ENCODE measurements at regions not wholly inside any gene's neighbourhood (a gene's known extent, or its start where the extent isn't known, plus 50 kb on each side); places are given as distances from the start of the nearest gene placed in this dataset.

- no peak for TF ChIP-seq POLR2A (IDR thresholded peaks at IDR 0.05; ENCODE audit: low read depth, low read length)
- no peak for FAIRE-seq
- DNase-seq (ENCODE audit: insufficient read length, low spot score), result no peak
Observed at GRCh38 chr10:57880446-57881227, 387.1 kb downstream of the IPMK start.

- FAIRE-seq, result no peak
- DNase-seq (ENCODE audit: insufficient read length, low spot score), result no peak
- no peak for TF ChIP-seq POLR2A (IDR thresholded peaks at IDR 0.05; ENCODE audit: low read depth, low read length)
Observed at GRCh38 chr10:57874810-57875209, 392.9 kb downstream of the IPMK start.

DNA sequence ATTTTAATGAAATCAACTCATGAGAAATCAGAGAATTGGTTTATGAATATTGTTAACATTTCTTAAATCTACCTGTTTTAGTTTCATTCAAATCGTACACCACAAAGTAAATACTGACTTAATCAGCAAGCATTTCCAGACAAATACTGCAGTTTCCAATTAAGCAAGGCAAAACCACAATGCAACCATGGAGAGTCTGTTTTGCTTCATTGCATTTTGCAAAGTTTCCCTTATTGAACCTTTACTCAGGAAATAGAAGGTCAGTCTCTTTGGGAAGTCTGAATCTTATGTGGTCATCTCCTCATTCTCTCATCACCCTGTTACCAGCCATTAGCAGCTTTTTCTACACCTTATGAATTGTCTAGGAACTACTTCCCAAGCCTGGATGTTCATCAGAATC lies 400.5 kb downstream of the IPMK start:
- DNase-seq (ENCODE audit: insufficient read length, low spot score), result no peak
- FAIRE-seq, result no peak
- TF ChIP-seq POLR2A (IDR thresholded peaks at IDR 0.05; ENCODE audit: low read depth, low read length), result no peak

DNA sequence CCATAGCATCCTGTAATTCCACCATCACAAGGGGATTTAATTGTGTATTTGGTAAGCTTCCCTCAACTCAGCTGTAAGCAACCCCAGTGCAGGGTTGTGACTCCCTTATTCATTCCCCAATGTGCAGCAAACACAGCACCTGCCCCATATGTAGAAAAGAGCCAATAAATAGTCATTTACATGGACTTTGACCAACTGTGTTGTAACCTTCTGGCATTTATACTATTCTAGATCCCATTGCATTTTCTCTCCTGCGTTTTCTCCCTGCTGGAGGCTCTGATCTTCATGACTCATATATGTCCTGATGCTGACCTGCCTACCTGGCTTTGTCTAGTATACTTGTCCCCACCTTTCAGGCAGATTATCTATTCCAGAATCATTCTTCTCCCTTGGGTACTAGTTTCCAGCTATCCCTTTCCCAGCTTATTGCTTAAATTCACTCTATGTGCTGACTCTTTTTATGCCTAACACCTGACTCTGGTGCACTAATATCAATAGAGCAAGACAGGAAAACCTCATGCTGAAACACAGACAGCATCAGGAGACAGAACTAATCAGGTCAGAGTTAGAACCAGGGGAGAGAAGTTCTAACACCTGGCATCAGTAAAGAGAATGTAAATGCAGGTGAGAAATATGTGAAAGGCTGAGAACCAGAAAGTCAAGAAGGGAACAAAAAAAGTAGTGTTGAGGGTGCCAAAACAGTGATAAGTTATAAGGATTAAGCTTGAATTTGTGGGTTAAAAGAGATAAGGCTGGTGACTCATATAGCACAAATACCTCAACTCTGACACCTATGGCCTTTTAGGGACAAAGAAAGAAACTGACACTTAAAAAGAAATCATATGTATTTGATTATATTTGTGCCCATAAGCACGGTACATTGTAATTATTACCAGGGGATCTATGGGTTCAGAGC lies 402.7 kb downstream of the IPMK start:
- DNase-seq (ENCODE audit: insufficient read length, low spot score) (no peak), FAIRE-seq (no peak)
- TF ChIP-seq POLR2A (IDR thresholded peaks at IDR 0.05; ENCODE audit: low read depth, low read length), result no peak

DNA sequence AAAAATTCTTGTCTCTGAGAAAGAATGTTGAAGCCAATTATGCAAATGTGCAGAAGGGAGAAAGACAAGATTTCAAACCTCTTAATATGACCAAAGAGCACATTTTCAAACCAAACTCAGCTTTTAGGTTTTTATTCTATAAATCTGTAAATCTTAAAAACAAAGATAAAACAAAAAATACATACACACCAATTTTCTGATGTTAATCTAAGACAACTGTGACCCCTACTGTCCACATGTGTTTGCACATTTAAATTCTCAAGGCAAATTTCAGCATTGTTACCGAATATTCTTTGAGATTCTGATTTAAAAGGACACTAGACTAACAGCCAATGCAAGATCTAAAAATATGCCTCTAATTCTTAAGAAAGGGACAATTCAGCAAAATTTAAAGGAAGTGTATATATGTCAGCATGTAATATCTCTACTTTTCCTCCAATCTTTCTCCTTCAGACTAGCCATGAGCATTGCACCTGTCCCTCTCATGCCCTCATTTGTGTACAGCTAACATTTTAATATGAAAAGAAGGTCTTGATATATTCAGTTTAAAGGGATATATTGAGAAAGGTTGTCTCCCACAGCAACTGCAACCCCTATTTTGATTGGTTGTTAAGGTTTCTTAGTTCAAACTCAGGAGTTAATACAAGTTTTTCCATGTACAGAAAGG lies 417.9 kb downstream of the IPMK start:
- FAIRE-seq (peak; percentile 67), DNase-seq (ENCODE audit: insufficient read length, low spot score) (no peak)
- no peak for TF ChIP-seq POLR2A (IDR thresholded peaks at IDR 0.05; ENCODE audit: low read depth, low read length)

- TF ChIP-seq POLR2A (IDR thresholded peaks at IDR 0.05; ENCODE audit: low read depth, low read length), result no peak
- DNase-seq (ENCODE audit: insufficient read length, low spot score) (no peak), FAIRE-seq (no peak)
Observed at GRCh38 chr10:57846307-57847065, 421.2 kb downstream of the IPMK start.

DNA sequence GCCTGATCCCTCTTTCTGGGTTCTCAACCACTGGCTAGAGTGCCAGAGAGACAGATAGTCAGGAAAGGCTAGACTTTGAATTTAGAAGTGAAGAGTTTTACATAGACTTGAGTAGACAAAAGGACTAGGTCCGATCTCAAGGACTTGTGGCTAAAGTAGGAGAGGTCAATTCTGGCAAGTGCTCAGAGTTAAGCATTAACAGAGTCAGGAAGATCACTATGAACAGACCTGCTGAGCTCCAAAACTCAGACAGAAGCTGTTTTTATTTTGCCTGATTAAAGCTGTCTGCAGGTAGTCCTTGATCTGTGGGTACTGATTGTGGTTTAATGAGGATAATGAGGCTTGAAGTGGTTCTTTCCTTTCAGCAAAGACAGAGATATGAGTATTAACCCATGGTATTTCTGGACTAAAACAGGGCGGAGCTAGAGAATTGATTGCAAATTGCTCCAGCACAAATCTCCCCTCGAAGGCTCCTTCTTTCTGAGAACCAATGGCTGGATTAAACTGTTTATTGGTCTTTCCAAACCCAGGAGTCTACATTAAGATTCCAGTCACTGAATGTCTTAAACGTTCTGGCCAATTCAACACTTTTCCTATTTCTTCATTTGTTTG lies 423.2 kb downstream of the IPMK start:
- FAIRE-seq (no peak), DNase-seq (ENCODE audit: insufficient read length, low spot score) (no peak)
- TF ChIP-seq POLR2A (IDR thresholded peaks at IDR 0.05; ENCODE audit: low read depth, low read length), result no peak

DNA sequence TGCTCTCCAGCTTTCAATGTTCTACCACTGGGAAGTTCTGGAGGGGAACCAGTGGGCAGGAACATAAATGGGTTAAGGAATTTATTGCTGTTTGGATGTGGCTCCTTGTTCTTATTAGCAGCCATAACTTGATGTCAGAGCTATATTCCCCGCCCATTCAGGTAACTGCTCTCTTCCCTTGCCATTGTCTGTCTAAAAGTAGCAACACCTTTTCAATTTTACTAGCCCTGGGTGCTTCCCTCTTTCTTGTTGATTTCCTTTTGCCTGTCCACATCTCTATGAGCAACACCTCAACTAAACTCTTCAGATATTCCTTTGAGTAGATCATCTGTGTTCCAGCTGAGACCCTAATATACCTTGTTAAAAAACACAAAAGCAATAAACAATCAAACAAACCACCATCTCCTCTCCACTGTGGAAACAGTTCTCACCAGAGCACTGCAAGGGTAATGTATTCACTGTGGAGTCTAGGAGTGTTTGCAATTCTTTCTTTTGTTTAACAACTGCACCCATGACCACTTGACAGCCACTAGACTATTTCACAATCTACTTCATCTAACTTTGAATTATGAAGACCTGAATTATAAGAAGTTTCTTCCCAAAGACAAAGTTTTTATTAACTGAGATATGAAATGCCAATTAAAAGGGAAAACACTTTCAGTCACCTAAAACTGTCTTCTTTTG lies 436.7 kb downstream of the IPMK start:
- TF ChIP-seq POLR2A (IDR thresholded peaks at IDR 0.05; ENCODE audit: low read depth, low read length), result no peak
- FAIRE-seq (no peak), DNase-seq (ENCODE audit: insufficient read length, low spot score) (no peak)

DNA sequence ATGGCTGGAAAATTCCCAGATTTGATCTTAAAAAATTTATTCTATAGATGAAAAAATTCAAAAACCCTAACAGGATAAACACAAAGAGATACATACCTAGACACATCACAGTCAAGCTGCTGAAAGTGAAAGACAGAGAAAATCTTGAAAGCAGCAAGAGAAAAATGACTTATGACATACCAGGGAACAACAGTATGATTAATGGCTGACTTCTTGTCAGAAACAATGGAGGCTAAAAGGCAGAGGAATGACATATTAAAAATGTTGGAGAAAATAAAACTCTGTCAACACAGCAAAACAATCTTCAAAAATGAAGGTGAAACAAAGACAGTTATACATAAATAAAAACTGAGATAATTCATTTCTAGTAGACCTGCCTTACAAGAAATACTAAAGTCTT lies 442.7 kb downstream of the IPMK start:
- TF ChIP-seq POLR2A (IDR thresholded peaks at IDR 0.05; ENCODE audit: low read depth, low read length), result no peak
- FAIRE-seq, result no peak

DNA sequence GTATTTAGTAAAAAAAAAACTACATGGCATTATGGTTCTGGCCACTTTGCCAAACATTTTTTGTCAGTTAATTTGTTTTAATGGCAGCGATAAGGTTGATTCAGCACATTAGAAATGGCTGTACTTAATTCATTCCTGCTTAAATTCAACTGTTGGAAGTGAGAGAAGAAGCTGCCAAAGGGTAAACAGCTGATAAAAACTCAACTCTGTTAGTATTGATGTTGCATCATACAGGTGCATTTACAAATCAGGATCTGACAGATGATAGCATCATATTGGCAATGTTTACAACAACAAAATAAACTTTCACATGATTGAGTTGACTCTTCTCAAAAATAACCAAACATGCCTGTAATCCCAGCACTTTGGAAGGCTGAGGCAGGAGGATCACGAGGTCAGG lies 444.3 kb downstream of the IPMK start:
- TF ChIP-seq POLR2A (IDR thresholded peaks at IDR 0.05; ENCODE audit: low read depth, low read length), result no peak
- FAIRE-seq, result no peak

More for the DNA sequence above, 442.7 kb downstream of the IPMK start:
- DNase-seq (ENCODE audit: insufficient read length, low spot score), result no peak

GRCh38 chr10:57822965-57823364 lies 444.7 kb downstream of the IPMK start:
- no peak for FAIRE-seq
- no peak for DNase-seq (ENCODE audit: insufficient read length, low spot score)
- no peak for TF ChIP-seq POLR2A (IDR thresholded peaks at IDR 0.05; ENCODE audit: low read depth, low read length)

More for the DNA sequence above, 444.3 kb downstream of the IPMK start:
- DNase-seq (ENCODE audit: insufficient read length, low spot score), result no peak

GRCh38 chr10:57818522-57818921 lies 449.2 kb downstream of the IPMK start:
- TF ChIP-seq POLR2A (IDR thresholded peaks at IDR 0.05; ENCODE audit: low read depth, low read length), result no peak
- FAIRE-seq, result no peak
- DNase-seq (ENCODE audit: insufficient read length, low spot score), result no peak

Measured in H54 (cell line).